CD4-positive, alpha-beta T cell treated with Interferon alpha-2 for 1 hour (primary cell): ENCODE measurements at regions not wholly inside any gene's neighbourhood (a gene's known extent, or its start where the extent isn't known, plus 50 kb on each side); places are given as distances from the start of the nearest gene placed in this dataset.

ENCODE experiments used
- DNase-seq, 2 donors: peaks; one replicate each; pipeline ENCODE4 v3.0.0-alpha.2; 2020 to 2022

DNA sequence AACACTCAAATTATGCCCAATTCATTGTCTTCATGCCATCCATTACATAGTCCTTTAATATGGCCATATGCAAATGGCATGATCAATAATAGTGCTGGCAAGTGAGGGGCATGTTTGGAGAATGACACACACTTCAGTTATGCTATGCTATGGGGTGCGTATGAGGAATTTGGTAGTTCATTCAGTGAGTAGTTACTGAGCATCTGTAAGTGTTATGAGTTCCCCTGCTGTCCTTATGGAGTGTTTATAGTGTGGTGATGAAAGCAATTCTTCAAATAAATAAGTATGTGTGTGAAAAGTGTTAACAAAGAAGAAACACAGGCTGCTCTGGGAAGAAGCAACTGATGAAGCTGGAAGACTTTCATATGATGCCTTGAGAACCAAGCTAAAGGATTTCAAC, 383.7 kb upstream of the SLC14A2 start:
- DNase-seq = no peak

DNA sequence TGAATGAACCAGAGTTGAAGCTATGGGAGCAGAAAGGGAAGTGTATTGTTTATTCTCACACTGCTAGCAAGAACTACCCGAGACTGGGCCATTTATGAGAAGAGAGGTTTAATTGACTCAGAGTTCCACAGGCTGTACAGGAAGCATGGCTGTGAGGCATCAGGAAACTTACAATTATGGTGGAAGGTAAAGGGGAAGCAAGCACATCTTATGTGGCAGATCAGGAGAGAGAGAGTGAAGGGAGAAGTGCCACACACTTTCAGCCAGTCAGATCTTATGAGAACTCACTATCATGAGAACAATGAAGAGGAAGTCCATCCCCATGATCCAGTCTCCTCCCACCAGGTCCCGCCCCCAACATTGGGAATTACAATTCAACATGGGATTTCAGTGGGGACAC, 383.2 kb upstream of the SLC14A2 start:
- no peak for DNase-seq

DNA sequence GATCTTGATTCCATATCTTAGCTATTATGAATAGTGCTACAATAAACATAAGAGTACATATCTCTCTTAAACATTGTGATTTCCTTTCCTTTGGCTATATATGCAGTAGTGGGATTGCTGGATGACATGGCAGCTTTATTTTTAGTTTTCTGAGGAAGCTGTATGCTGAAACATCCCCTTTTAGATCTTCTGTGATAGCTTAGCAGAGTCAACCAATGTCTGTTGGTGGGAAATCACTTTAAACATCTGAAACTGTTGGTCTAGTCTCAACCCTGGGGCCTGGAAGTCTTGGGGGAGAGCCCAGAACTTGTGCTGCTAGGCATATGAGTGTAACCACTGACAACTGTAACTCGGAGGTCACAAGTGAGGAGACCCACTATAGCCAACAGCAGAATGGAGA, 378.6 kb upstream of the SLC14A2 start:
- DNase-seq = no peak

DNA sequence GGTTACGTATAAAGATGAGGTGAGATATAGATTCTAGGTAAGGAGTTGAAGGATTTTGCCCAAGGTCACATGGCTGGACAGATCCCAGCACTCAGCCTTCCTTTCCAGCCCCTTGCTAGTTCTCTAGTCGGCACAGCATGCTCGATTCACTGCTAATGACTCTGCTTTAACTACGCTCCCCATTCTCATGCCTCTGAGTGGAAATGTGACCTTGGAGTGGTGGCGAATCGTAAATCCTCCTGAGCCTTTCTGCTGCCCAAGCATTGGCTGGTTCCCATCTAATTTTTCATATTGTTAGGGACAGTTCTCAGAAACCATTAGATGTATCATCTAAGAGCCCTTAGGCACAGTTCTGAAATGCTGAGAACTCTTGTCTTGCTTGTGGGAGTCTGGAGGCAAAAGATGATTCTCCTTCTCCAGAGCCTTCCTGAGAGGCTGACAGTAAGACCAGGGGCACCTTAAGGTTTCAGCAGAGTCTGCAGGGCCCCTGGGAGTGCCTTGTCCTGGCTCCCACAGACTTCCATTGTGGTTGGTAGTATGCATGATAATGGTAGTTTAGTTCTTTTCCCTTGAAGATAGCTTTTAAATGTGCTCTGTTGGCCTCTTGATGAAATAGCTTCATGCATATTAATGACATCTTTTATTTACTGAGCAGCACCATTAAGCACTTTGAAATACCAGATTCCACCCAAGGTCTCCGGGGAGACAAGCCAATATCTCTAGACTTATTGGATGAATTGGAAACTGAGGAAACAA, 377.8 kb upstream of the SLC14A2 start:
- no peak for DNase-seq

DNA sequence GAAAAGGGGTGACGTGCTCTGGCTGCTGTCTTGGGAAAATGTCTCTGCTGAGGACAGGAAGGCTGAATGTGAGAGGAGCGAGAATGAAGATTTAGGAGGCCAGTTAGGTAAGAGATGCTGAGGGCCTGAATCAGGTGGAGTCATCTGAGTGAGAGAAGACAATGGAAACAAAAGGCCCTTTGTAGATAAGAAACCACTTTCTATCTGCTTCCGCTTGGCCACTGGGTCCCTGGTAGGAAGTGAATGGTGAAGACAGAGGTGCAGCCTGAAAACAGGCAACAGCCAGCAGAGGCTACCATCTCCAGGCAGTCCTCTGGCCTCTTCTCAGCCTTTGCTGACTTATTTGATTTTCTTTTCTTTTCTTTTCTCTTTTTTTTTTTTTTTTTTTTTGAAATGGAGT, 374.0 kb upstream of the SLC14A2 start:
- DNase-seq = no peak

DNA sequence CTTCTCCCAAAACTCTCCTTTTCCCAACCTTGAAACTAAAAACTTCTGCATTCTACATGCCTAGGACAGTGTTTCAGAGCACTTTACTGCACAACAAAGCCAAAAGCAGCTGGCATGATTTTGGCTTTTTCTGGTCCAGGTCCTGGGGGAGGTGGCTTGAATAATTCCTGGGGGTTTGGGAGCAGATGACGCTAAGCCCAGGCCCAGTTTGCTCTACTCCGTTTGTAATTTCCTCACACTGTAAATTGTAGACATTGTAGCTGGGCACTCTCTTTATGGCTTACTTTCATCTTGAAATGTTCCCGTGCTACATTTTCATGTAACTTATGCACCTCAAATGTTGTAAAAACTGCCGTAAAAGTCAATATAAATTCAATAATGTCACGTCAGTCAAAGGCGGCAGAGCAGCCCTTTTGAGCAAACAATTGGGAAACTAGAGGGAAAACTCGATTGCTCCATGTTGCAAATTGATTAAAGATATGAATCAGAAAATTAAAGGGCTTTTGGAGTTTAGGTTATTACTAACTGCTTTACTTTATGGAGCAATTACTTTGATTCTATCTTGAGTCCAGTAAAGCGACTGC, 373.2 kb upstream of the SLC14A2 start:
- no peak for DNase-seq

DNA sequence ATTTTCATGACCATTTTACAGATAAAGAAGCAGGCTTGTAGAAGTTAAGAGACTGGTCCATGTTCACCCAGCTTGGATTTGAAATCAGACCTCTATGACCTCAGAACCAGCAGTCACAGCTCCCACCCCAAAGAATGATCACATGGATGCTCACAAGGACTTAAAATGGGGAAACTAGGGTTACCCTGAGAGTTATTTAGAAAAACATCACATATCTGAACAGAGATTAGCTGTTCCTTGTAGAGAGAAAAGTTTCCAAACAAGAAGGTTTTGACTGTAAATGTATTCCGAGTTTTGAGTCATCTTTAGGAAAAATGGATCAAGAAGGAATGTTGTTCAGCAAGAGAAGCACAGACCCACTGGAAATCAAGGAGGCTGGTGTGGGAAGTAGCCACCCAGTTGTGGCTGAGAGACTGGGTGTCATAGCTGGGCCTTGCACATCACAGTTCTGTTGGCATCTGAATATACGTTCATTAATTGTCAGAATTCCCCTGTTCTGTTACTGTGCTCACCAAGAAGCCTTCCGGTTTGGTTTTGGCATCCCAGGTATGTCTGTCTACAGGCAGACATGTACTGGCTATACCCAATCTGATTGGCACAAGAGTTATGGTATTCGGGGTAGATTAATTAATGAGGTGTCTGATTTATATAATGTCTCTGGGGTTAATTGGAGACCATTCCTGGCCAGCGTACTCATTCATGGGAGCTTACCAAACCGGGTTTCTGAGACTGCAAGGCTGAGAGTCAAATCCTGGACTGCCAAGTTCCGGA, 371.8 kb upstream of the SLC14A2 start:
- DNase-seq = no peak

DNA sequence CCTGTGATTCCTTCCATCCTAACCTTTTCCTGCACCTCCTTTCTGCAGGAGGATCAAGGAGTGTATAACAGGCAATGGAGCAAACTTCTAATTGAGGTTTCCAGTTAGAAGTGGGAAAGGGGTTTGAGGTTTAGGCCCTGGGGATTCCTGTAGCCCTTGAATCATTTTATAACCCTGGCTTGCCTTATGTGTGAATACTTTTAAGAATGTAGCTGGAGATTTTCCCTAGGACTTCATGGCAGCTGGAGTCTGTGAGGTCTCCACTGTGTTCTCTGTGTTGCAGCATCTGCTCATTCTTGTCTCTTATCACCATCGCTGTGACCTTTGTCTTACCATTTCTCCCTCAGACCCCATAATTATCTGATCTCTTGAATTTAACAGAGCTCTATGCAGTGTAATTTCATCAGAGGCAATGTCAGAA, 370.2 kb upstream of the SLC14A2 start:
- DNase-seq = no peak

DNA sequence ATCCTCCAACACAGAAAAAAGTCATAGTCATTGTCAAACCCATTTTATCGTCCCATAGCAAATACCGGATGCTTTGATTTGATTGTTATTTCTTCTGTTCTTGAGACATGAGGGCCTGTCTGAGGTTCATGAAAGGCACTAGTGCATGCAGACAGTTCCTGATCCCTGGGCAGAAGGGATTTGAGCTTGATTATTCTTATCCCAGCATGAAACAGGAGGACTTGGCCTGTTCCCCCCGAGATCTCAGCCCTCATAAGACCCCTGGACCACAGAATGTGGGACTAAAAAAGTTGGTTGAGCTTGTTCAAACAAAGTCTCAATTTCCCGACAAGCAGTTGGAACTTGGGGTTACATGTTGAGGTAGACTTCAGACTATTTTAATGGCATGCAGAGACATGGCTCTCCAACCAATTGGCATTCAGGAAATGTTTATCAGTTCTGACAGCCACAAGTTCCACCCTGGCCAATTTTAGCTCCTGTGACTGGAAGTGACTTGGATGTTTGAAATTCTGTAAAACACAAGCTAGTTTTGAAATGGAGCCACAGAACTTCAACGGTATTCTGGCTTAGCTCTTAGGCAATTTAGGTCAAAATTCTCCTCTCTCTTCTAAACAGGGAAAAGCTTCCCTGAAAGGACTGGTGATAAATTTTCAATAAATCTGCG, 366.9 kb upstream of the SLC14A2 start:
- DNase-seq = no peak

DNA sequence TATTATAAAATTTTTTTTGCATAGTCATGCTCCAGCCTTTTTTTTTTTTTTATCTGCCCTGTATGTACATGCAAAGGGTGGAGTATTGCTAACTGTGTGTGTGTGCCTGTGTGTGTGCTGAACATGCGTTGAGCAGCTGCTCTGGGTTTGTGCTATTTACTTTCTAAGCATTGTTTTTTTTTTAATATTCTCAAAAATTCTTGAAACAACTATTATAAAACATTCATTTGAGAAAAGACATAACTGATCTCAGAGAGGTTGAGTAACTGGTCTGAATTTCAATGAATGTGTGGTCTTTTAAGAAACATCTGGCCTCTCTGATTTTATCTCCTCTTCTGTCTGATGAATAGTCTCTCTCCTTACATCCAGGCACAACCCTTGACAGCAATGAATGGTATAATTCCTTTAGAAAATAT, 366.0 kb upstream of the SLC14A2 start:
- DNase-seq = no peak

DNA sequence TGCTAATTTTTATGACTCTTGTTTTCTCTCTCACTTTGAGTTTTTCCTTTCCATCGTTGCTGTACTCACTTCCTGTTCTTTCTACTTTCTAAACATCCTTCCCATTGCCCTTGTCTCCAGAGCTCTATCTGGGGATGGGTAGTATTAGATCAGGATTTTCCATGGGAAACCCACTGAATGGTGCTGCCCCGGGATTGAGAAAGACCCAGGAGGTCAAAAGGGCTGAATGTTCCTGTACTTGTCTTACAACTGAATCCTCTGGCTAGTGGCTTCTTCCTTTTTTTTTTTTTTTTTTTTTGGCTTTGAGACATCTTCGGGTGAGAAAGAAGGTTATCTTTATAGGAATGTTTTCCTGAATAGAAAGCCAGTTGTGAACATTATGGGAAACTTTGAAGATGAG, 364.8 kb upstream of the SLC14A2 start:
- DNase-seq = no peak

DNA sequence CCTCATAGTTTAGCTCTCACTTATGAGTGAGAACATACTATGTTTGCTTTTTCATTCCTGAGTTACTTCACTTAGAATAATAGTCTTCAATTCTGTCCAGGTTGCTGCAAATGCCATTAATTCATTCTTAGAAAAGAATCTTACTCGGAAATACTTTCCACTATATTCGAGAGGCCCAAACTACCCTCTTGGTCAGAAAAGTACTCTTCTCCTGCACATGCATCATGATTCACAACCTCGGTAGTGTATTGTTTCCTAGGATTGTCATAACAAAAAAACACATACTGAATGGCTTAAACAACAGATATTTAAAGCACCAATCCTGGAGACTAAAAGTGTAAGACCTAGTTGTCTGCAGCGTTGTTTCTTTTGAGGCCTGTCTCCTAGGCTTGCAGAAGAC, 364.0 kb upstream of the SLC14A2 start:
- DNase-seq = no peak

DNA sequence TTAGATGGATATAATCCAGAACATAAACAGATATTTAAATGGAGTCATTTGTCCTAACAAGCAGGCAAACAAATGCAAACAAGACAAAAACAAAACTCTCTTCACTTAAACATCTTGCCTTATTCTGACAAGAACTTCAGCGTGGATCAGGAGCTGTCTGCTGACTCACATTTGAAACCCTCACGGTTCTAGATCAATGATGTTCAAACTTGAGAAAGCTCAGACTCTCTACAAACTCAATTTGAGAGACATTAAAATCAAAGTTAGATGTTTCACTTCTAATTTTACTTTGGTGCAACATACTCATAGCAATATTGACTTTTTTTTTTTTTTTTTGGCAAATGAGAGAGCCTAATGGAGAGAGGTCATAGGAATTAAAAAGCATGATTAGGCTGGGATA, 362.8 kb upstream of the SLC14A2 start:
- DNase-seq = no peak

DNA sequence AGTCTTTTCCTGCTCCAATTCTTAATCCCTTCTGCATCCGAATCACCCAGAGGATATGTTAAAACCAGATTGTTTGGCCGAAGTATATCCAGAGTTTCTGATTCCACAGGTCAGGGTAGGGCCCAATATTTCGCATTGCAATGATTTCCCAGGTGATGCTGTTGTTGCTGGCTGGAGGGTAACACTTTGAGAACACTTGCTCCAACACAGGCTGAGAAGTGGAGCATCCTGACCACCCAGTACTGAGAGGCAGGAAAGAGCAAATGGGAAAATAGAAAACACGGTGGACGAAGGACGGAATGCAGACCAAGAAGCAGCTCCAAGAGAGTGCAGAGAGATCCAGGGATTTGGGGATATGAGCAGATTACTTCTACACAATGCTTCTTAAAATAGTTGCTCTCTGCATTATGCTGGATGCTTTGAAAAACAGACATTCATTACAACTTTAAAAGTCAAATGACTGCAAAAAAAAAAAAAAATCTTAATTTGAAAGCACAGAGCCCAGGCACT, 362.2 kb upstream of the SLC14A2 start:
- no peak for DNase-seq

DNA sequence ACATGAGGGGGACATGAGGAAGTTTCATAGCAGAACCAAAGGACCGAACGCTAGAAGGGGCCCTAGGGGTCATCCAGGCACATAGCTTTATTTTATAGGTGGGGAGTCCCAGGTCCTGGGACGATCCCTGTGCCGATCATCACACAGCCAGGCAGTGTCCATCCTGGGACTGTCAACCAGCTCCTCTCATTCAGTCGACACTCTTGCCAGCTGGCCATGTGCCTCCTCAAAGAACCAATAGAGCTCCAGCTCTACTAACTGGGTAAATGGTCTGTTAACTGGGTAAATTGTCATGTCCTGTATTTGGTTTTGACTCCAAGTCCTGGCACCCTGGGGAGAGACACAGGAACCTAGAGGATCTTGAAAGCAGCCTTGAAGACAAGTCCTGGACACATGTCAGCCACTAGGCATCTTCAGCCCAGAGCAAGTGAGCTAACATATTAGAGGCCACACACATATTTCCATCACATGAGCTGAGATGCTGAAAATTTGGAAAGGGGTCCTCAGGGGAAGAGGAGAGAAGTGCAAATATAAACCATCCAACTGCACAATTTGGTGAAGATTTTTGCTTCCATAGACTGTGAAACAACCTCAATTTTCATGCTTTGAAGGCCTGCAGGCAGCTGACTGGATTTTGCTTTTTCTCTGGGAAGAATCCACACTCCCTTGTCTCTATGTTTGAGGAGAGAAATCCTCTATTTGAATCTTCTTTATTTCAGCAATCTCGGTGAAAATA, 361.1 kb upstream of the SLC14A2 start:
- no peak for DNase-seq

DNA sequence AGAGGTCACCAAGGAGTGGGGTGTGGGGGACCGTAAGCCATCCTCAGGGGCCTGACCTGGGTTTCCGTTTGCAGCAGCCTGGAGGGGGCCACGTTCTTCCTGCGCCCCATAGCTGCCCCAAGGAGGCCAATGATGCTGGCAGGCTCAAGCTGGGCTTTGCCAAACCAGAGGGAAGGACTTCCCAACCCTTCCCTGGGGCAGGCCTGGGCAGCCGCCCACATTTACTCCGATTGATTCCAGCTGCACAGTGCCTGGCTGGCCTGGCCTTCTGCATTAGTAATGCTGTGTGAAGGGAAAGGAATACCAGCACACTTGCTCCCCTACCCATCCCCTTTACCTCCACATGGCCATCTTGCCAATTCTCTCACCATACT, 360.6 kb upstream of the SLC14A2 start:
- no peak for DNase-seq

DNA sequence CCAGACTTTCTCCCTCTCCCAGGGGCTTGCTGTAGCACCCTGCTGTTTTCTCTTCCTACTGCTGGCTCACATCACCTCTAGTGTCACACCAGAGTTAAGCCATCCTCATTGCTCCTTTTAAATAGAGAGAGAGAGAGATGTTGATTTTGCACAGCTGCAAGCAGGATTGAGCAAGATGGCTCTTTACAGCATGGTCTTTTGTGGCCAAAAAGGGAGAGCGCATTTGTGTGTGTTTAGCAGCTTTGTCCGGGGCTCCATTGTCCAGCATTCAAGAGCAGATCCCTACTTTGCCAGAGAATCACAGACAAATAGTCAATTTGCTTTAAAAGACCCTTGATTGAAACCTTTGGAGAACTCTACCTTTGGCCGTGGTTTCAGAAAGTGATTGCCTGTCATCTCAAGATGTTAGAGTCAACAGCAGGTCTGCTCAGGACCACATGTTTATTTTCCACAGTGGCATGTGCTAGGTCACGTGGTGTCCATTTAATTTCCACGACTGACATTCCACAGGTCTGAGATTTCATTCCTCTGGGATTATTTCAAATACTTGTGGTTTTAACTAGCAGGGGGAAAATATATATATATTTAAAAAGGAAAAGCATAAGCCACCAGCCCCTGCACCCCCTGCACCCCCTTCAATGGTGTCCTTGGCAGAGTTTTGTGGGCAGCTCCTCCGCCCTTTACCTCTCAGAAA, 359.9 kb upstream of the SLC14A2 start:
- DNase-seq = no peak

DNA sequence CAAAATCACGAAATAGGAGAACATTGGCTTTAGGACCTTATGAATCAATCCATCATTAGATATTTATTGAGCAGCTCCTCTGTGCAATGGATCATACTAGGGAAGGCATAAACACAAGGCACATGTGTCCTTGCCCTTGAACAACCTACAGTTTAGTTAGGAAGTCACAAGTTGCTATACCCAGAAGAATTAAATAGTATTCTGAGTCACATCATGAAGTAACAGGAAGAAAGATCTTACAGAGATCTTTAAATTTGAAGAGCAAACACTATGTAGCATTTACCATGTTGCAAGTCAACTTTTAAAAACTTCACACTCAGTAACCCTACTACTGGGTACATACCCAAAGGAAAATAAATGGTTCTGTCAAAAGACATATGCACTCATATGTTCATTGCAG, 355.2 kb upstream of the SLC14A2 start:
- DNase-seq = no peak

DNA sequence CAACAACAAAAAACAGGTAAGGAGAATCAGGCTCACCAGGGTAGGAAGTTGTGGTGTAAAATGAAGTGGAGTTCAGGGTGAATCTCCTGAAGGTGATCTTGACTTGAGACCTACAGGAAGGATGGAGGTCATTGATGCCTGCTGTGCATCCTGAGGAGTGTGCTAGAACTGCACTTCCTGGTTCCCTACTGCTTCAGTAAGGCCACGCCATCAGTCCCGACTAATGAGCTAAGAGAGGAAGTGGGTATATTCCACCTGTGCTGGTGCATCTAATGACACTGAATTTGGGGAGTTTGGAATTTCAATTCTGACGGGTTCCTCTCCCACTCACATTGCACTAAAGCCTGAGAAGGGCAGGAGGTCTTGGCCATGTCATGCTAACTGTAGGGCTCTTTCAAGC, 349.3 kb upstream of the SLC14A2 start:
- DNase-seq = no peak

DNA sequence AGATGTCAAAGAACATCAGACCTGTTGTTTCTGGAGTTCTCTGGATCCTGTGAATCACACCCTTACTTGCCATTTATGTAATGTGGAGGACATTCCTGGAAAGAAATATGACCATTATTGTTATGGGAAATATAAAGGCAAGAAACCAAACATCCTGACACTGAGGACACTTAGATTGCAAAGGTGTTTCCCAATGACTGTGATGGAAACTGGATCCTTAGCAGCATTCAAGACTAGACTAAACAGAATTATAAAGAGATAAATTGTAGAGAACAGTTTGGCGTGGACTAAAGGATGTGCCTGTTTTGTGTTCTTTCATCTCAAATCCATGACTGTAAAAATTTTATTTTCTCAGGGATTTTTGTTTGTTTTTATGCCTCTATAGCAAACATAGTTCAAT, 347.7 kb upstream of the SLC14A2 start:
- no peak for DNase-seq

DNA sequence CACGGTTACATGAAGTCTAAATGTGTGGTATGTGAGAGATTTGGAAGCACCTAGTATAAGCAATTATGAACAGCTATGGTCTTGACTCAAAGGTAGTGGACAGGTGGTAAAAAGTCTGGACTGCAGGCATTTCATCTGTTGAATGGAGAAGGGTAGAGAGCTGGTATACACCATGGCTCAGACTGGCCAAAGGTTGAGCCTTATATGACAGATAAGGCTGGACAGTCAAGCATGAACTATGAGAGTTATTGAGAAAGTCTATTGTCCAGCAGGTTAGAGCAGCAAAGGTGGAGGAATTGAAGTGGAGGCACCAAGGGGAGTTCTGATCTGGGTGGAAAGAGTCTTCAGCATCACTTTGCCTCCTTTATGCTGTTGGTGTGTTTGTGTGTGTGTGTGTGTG, 346.7 kb upstream of the SLC14A2 start:
- DNase-seq = no peak

DNA sequence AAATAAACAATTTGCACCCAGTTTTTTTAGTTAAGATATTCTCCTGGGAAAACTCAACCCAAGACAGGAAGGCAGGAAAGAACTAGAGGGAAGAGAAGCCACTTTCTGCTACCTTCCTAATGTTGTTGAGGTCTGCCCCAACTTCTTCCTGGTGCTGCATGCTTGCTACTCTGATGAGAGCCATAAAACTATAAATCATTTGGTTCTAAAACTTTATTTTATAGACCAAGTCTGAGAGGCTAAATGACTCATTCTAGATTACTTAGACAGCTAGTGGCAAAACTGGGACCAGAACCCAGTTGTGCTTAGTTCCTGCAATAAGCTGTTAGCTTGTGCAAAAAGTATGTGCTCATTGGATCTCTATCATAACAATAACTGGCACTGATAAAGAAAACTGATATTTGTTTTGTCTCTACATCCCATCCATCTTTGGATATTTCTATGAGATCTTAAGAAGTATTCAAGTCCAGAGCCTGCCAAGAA, 344.9 kb upstream of the SLC14A2 start:
- no peak for DNase-seq
